ENCODE measurements at regions not wholly inside any gene's neighbourhood (a gene's known extent, or its start where the extent isn't known, plus 50 kb on each side); places are given as distances from the start of the nearest gene placed in this dataset.

- DNase-seq (ENCODE audit: low spot score): no peak
- H3K36me3 Mint-ChIP-seq (ENCODE audit: low read depth, unreplicated experiment): no peaks in the 10 kb centered on the region
- H3K4me3 Mint-ChIP-seq (ENCODE audit: unreplicated experiment): no peak overlapping the region
- no peaks in the 10 kb centered on the region for H3K9me3 Mint-ChIP-seq (ENCODE audit: unreplicated experiment)
- no peaks in the 10 kb centered on the region for H3K27me3 Mint-ChIP-seq (ENCODE audit: unreplicated experiment)
- TF ChIP-seq CTCF (IDR thresholded peaks at IDR 0.05; ENCODE audit: unreplicated experiment): no peak
- H3K27ac Mint-ChIP-seq (ENCODE audit: unreplicated experiment): no peak overlapping the region
- no peaks in the 10 kb centered on the region for H3K4me1 Mint-ChIP-seq (ENCODE audit: unreplicated experiment)
These were observed 370.6 kb downstream of the GBE1 start for GRCh38 chr3:81390796-81391195.

- Mint-ChIP-seq H3K27ac (ENCODE audit: unreplicated experiment) (no peak overlapping the region), H3K9me3 (ENCODE audit: unreplicated experiment) (no peaks in the 10 kb centered on the region)
- no peak for DNase-seq (ENCODE audit: low spot score)
These were observed 373.3 kb downstream of the GBE1 start for GRCh38 chr3:81388191-81388590.

GRCh38 chr3:81382470-81382869, 379.0 kb downstream of the GBE1 start:
- H3K27ac Mint-ChIP-seq (ENCODE audit: unreplicated experiment): no peak overlapping the region
- no peaks in the 10 kb centered on the region for H3K9me3 Mint-ChIP-seq (ENCODE audit: unreplicated experiment)
- H3K36me3 Mint-ChIP-seq (ENCODE audit: low read depth, unreplicated experiment): no peaks in the 10 kb centered on the region
- H3K27me3 Mint-ChIP-seq (ENCODE audit: unreplicated experiment): peaks cover 1% of the 10 kb centered on the region
- TF ChIP-seq CTCF (IDR thresholded peaks at IDR 0.05; ENCODE audit: unreplicated experiment): no peak
- H3K4me1 Mint-ChIP-seq (ENCODE audit: unreplicated experiment): no peaks in the 10 kb centered on the region
- no peak for DNase-seq (ENCODE audit: low spot score)
- no peak overlapping the region for H3K4me3 Mint-ChIP-seq (ENCODE audit: unreplicated experiment)

More at GRCh38 chr3:81388191-81388590, 373.3 kb downstream of the GBE1 start:
- no peak overlapping the region for H3K4me3 Mint-ChIP-seq (ENCODE audit: unreplicated experiment)
- TF ChIP-seq CTCF (IDR thresholded peaks at IDR 0.05; ENCODE audit: unreplicated experiment): no peak
- H3K4me1 Mint-ChIP-seq (ENCODE audit: unreplicated experiment): no peaks in the 10 kb centered on the region
- H3K27me3 Mint-ChIP-seq (ENCODE audit: unreplicated experiment): no peaks in the 10 kb centered on the region
- H3K36me3 Mint-ChIP-seq (ENCODE audit: low read depth, unreplicated experiment): no peaks in the 10 kb centered on the region

- H3K4me3 Mint-ChIP-seq (ENCODE audit: unreplicated experiment): no peak overlapping the region
- H3K27ac Mint-ChIP-seq (ENCODE audit: unreplicated experiment): no peak overlapping the region
- H3K36me3 Mint-ChIP-seq (ENCODE audit: low read depth, unreplicated experiment): no peaks in the 10 kb centered on the region
- TF ChIP-seq CTCF (IDR thresholded peaks at IDR 0.05; ENCODE audit: unreplicated experiment): no peak
- no peak for DNase-seq (ENCODE audit: low spot score)
- no peaks in the 10 kb centered on the region for H3K9me3 Mint-ChIP-seq (ENCODE audit: unreplicated experiment)
- no peaks in the 10 kb centered on the region for H3K4me1 Mint-ChIP-seq (ENCODE audit: unreplicated experiment)
- H3K27me3 Mint-ChIP-seq (ENCODE audit: unreplicated experiment): peaks cover 1% of the 10 kb centered on the region
These were observed 381.2 kb downstream of the GBE1 start for GRCh38 chr3:81380234-81380633.

GRCh38 chr3:81378552-81379293, 382.7 kb downstream of the GBE1 start:
- no peak for DNase-seq (ENCODE audit: low spot score)
- no peak for TF ChIP-seq CTCF (IDR thresholded peaks at IDR 0.05; ENCODE audit: unreplicated experiment)
- no peaks in the 10 kb centered on the region for H3K9me3 Mint-ChIP-seq (ENCODE audit: unreplicated experiment)
- H3K27me3 Mint-ChIP-seq (ENCODE audit: unreplicated experiment): peaks cover 1% of the 10 kb centered on the region
- H3K27ac Mint-ChIP-seq (ENCODE audit: unreplicated experiment): no peak overlapping the region
- H3K36me3 Mint-ChIP-seq (ENCODE audit: low read depth, unreplicated experiment): no peaks in the 10 kb centered on the region
- H3K4me3 Mint-ChIP-seq (ENCODE audit: unreplicated experiment): no peak overlapping the region
- H3K4me1 Mint-ChIP-seq (ENCODE audit: unreplicated experiment): no peaks in the 10 kb centered on the region

Data from endothelial cell (in vitro differentiated cells).